SIG-M5 (cell line): ENCODE measurements at regions not wholly inside any gene's neighbourhood (a gene's known extent, or its start where the extent isn't known, plus 50 kb on each side); places are given as distances from the start of the nearest gene placed in this dataset.

Experiments
- DNase-seq: peaks from one replicate; lab custom pipeline; 2025; lab: John Stamatoyannopoulos, UW

- DNase-seq: no peak
Observed at GRCh38 chr6:25224242-25224641, 54.9 kb upstream of the CARMIL1 start.

GRCh38 chr6:25227854-25228253, 51.3 kb upstream of the CARMIL1 start:
- DNase-seq: no peak
